Hepatocyte (in vitro differentiated cells): ENCODE measurements at regions not wholly inside any gene's neighbourhood (a gene's known extent, or its start where the extent isn't known, plus 50 kb on each side); places are given as distances from the start of the nearest gene placed in this dataset.
"Not testable (repeated sequence)": the region's sequence is repeated elsewhere in the genome, so short reads cannot be mapped to it uniquely, and the experiment has no call there.

Source experiments
- DNase-seq: peaks from one replicate; pipeline ENCODE4 v3.0.0-alpha.2; 2016; ENCODE audit warnings: low spot score
- H2AFZ ChIP-seq: fragments of 200-600 bp; sonication (generic); 2 replicates; pipeline ENCODE4 v1.6.0; 2016; ENCODE audit warnings: antibody characterized with exemption, mild to moderate bottlenecking
- H3K27ac ChIP-seq: fragments of 200-600 bp; sonication (generic); 2 replicates; pipeline ENCODE4 v1.5.1; 2016; ENCODE audit warnings: mild to moderate bottlenecking
- H3K27me3 ChIP-seq: fragments of 200-600 bp; sonication (generic); 2 replicates; pipeline ENCODE4 v1.6.1; 2016
- H3K36me3 ChIP-seq: fragments of 200-600 bp; sonication (generic); replicated peaks from 2 replicates; pipeline ENCODE4 v1.5.1; 2016; ENCODE audit warnings: low read depth; ENCODE audit not compliant: insufficient read depth
- H3K4me1 ChIP-seq: fragments of 200-600 bp; sonication (generic); 2 replicates; pipeline ENCODE4 v1.5.1; 2016; ENCODE audit warnings: mild to moderate bottlenecking, moderate library complexity; ENCODE audit not compliant: insufficient read depth
- H3K4me2 ChIP-seq: fragments of 200-600 bp; sonication (generic); 2 replicates; pipeline ENCODE4 v1.6.0; 2016
- H3K4me3 ChIP-seq: fragments of 200-600 bp; sonication (generic); 2 replicates; pipeline ENCODE4 v1.5.1; 2016; ENCODE audit warnings: mild to moderate bottlenecking
- H3K79me2 ChIP-seq: fragments of 200-600 bp; sonication (generic); 2 replicates; pipeline ENCODE4 v1.6.0; 2017; ENCODE audit warnings: mild to moderate bottlenecking
- H3K9me2 ChIP-seq: fragments of 200-600 bp; sonication (generic); replicated peaks from 2 replicates; pipeline ENCODE4 v1.6.0; 2017; ENCODE audit warnings: mild to moderate bottlenecking; ENCODE audit not compliant: insufficient read depth
- H3K9me3 ChIP-seq: fragments of 200-600 bp; sonication (generic); 2 replicates; pipeline ENCODE4 v1.5.1; 2016; ENCODE audit warnings: low read depth, mild to moderate bottlenecking
- H4K20me1 ChIP-seq: fragments of 200-600 bp; sonication (generic); 2 replicates; pipeline ENCODE4 v1.6.0; 2016; ENCODE audit warnings: mild to moderate bottlenecking; ENCODE audit not compliant: insufficient read depth, poor library complexity, severe bottlenecking
- EZH2 ChIP-seq: fragments of 200-600 bp; sonication (generic); IDR thresholded peaks from 2 replicates; pipeline ENCODE4 v1.6.1; 2016; ENCODE audit warnings: antibody characterized with exemption, mild to moderate bottlenecking, borderline replicate concordance
- EZH2phosphoT487 ChIP-seq: fragments of 200-600 bp; sonication (generic); IDR thresholded peaks from one replicate; pipeline ENCODE4 v1.6.1; 2018; ENCODE audit warnings: antibody characterized with exemption, mild to moderate bottlenecking, low read depth, moderate library complexity; ENCODE audit not compliant: unreplicated experiment, severe bottlenecking
- WGBS: methylation state at CpG from one replicate; pipeline ENCODE4 v1.1.6; 2016; ENCODE audit warnings: low lambda C conversion rate; ENCODE audit errors: missing lambda C conversion rate; 5-methylcytosine and 5-hydroxymethylcytosine counted together
- TF ChIP-seq, protein P1 (sequence below): fragments of 200-600 bp; sonication (generic); IDR thresholded peaks from 2 replicates; pipeline ENCODE4 v1.5.1; 2016; ENCODE audit warnings: antibody characterized with exemption, mild to moderate bottlenecking; ENCODE audit not compliant: poor library complexity

DNA sequence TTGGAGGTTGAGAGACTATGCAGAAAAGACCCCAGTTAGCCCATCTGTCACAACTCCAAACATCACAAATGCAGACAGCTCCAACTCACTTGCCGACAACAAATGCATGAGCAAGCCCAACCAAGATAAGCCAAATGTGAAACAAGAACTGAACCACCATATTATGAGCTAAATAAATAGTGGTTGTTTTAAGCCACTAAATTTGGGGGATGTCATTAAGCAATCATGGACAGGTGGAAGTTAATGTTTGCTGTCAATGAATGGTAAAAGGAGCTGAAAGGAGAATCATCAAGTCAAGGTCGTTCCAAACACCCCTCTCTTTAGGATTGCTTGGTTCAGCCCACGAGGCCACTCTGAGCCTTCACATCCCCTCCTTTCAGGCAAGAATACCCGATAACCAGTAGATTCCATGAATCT lies 71.2 kb upstream of the PLCB4 start:
- H3K9me2 ChIP-seq: no peaks in the 10 kb centered on the region
- H3K4me3 ChIP-seq: no peak overlapping the region
- no peaks in the 10 kb centered on the region for H3K4me1 ChIP-seq
- H4K20me1 ChIP-seq: no peaks in the 10 kb centered on the region
- no peaks in the 10 kb centered on the region for H3K27me3 ChIP-seq
- 77% methylated on average over 4 of the region's 4 CpGs for WGBS
- no peaks in the 10 kb centered on the region for H3K36me3 ChIP-seq
- TF ChIP-seq, protein P1, sequence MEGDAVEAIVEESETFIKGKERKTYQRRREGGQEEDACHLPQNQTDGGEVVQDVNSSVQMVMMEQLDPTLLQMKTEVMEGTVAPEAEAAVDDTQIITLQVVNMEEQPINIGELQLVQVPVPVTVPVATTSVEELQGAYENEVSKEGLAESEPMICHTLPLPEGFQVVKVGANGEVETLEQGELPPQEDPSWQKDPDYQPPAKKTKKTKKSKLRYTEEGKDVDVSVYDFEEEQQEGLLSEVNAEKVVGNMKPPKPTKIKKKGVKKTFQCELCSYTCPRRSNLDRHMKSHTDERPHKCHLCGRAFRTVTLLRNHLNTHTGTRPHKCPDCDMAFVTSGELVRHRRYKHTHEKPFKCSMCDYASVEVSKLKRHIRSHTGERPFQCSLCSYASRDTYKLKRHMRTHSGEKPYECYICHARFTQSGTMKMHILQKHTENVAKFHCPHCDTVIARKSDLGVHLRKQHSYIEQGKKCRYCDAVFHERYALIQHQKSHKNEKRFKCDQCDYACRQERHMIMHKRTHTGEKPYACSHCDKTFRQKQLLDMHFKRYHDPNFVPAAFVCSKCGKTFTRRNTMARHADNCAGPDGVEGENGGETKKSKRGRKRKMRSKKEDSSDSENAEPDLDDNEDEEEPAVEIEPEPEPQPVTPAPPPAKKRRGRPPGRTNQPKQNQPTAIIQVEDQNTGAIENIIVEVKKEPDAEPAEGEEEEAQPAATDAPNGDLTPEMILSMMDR: no peak
- no peak overlapping the region for H3K4me2 ChIP-seq
- no peaks in the 10 kb centered on the region for H3K9me3 ChIP-seq
- no peak for DNase-seq
- no peaks in the 10 kb centered on the region for H3K79me2 ChIP-seq
- no peak overlapping the region for H2AFZ ChIP-seq
- H3K27ac ChIP-seq: no peak overlapping the region

DNA sequence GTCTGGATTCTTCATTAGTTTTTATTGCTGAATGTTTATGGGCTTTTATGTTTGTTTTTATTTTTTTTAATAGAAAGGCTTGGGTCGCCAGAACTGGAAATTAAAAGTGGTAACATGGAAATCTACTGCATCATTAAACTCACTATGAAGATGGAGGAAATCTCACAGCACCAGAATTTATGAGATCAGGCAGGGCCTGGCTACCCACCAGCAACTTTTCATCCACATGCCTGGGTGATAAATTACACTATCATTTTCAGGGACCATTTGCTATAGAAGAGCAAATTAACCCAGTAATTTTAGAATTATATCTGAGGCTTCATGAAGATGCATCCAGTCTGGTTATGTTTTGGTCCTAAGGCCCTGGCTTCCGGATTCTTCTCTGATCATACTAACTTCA lies 57.8 kb upstream of the PLCB4 start:
- H3K79me2 ChIP-seq: no peaks in the 10 kb centered on the region

DNA sequence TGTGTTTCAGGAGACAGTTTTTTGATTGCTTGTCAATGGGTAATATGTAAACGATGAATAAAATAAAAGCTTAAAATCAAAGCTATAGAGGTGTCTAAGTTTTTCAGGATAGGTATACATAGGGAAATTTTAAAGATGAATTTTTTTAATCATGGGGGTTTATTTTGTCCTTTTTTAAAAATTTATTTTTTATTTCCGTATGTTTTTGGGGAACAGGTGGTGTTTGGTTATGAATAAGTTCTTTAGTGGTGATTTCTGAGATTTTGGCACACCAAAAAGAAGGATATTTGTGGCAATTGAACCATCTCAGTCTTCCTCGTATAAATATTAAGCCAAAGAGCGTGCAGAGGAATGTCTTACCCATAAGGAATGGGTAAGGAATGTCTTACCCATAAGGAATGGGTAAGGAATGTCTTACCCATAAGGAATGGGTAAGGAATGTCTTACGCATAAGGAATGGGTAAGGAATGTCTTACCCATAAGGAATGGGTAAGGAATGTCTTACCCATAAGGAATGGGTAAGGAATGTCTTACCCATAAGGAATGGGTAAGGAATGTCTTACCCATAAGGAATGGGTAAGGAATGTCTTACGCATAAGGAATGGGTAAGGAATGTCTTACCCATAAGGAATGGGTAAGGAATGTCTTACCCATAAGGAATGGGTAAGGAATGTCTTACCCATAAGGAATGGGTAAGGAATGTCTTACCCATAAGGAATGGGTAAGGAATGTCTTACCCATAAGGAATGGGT lies 53.5 kb upstream of the PLCB4 start:
- H3K4me1 ChIP-seq, H4K20me1 ChIP-seq, H3K9me2 ChIP-seq, H3K9me3 ChIP-seq, H2AFZ ChIP-seq, H3K36me3 ChIP-seq, H3K4me2 ChIP-seq, H3K4me3 ChIP-seq, H3K79me2 ChIP-seq, H3K27me3 ChIP-seq, DNase-seq, H3K27ac ChIP-seq: not testable (repeated sequence)
- 80% methylated on average over 5 of the region's 6 CpGs for WGBS

More for the DNA sequence above, 57.8 kb upstream of the PLCB4 start:
- no peak overlapping the region for H3K27ac ChIP-seq
- no peaks in the 10 kb centered on the region for H4K20me1 ChIP-seq
- TF ChIP-seq EZH2 (no peak), EZH2phosphoT487 (no peak)
- TF ChIP-seq, protein P1: no peak
- H3K4me1 ChIP-seq: no peaks in the 10 kb centered on the region
- H3K36me3 ChIP-seq: no peaks in the 10 kb centered on the region
- no peaks in the 10 kb centered on the region for H3K27me3 ChIP-seq
- no peak overlapping the region for H3K4me2 ChIP-seq
- H3K4me3 ChIP-seq: no peak overlapping the region
- no peak overlapping the region for H2AFZ ChIP-seq
- H3K9me2 ChIP-seq: no peaks in the 10 kb centered on the region
- no peak for DNase-seq
- no peaks in the 10 kb centered on the region for H3K9me3 ChIP-seq
- WGBS: 78% methylated on average over 2 of the region's 2 CpGs

- DNase-seq: no peak
- Histone ChIP-seq H3K27me3 (no peaks in the 10 kb centered on the region), H3K79me2 (no peaks in the 10 kb centered on the region), H3K9me3 (no peaks in the 10 kb centered on the region), H3K36me3 (no peaks in the 10 kb centered on the region), H4K20me1 (no peaks in the 10 kb centered on the region), H3K27ac (no peak overlapping the region), H2AFZ (no peak overlapping the region), H3K4me3 (no peak overlapping the region), H3K4me2 (no peak overlapping the region), H3K4me1 (no peaks in the 10 kb centered on the region), H3K9me2 (no peaks in the 10 kb centered on the region)
- TF ChIP-seq, protein P1: no peak
- TF ChIP-seq EZH2phosphoT487 (no peak), EZH2 (no peak)
- 97% methylated on average over 1 of the region's 1 CpG for WGBS
Measured at GRCh38 chr20:9015984-9016324, 52.9 kb upstream of the PLCB4 start.
